OCI-LY7 (cell line): ENCODE measurements at regions not wholly inside any gene's neighbourhood (a gene's known extent, or its start where the extent isn't known, plus 50 kb on each side); places are given as distances from the start of the nearest gene placed in this dataset.

Experiments used
- CTCF ChIP-seq: fragments of 200-600 bp; sonication (generic); conservative IDR thresholded peaks from 2 replicates; pipeline ENCODE4 v1.5.1; 2014; ENCODE audit warnings: mild to moderate bottlenecking, antibody characterized with exemption, low read length, moderate library complexity, mixed read lengths
- EZH2phosphoT487 ChIP-seq: fragments of 200-600 bp; sonication (generic); IDR thresholded peaks from 2 replicates; pipeline ENCODE4 v1.6.1; 2018; ENCODE audit warnings: low read depth, borderline replicate concordance, mild to moderate bottlenecking, mixed run types, antibody characterized with exemption, low read length, moderate library complexity, mixed read lengths

- TF ChIP-seq CTCF, result no peak
- TF ChIP-seq EZH2phosphoT487, result no peak
These were observed 51.9 kb upstream of the NAB1 start for GRCh38 chr2:190596993-190597392.
